Spleen (tissue), 11 donors: ENCODE measurements at regions not wholly inside any gene's neighbourhood (a gene's known extent, or its start where the extent isn't known, plus 50 kb on each side); places are given as distances from the start of the nearest gene placed in this dataset.

ENCODE experiments used
- DNase-seq: peaks from one replicate; pipeline ENCODE4 v3.0.0-alpha.2; 2020
- H3K27ac ChIP-seq, 8 donors: fragments of 200-600 bp; sonication (generic) in 7 of 8; 1 replicate in 4 of 8; 2 replicates in 4 of 8; pipeline versions ENCODE4 v1.5.0 to v1.8.0; 2016 to 2021; ENCODE audit warnings: inconsistent platforms in 4 of 8, mild to moderate bottlenecking in 4 of 8, moderate library complexity in 1 of 8
- H3K27me3 ChIP-seq, 7 donors: fragments of 200-600 bp; sonication (generic) in 6 of 7; replicated peaks in 1 of 7; 1 replicate in 4 of 7; 2 replicates in 3 of 7; pipeline versions ENCODE4 v1.5.0 to v1.8.0; 2016 to 2021; ENCODE audit warnings: inconsistent platforms in 3 of 7, mild to moderate bottlenecking in 1 of 7
- H3K36me3 ChIP-seq, 6 donors: fragments of 200-600 bp; sonication (generic) in 5 of 6; 1 replicate in 4 of 6; 2 replicates in 2 of 6; pipeline versions ENCODE4 v1.5.0 to v1.8.0; 2016 to 2021; ENCODE audit warnings: inconsistent platforms in 2 of 6
- H3K4me1 ChIP-seq, 6 donors: fragments of 200-600 bp; sonication (generic) in 5 of 6; 1 replicate in 3 of 6; 2 replicates in 3 of 6; pipeline versions ENCODE4 v1.5.0 to v1.8.0; 2016 to 2021; ENCODE audit warnings: inconsistent platforms in 3 of 6
- H3K4me3 ChIP-seq, 8 donors: fragments of 200-600 bp; sonication (generic) in 7 of 8; 1 replicate in 4 of 8; 2 replicates in 4 of 8; pipeline versions ENCODE4 v1.5.0 to v1.8.0; 2016 to 2021; ENCODE audit warnings: inconsistent platforms in 4 of 8, mild to moderate bottlenecking in 4 of 8, moderate library complexity in 2 of 8
- H3K9me3 ChIP-seq, 8 donors: fragments of 200-600 bp; sonication (generic) in 7 of 8; 1 replicate in 4 of 8; 2 replicates in 4 of 8; pipeline versions ENCODE4 v1.5.0 to v1.8.0; 2016 to 2021; ENCODE audit warnings: inconsistent platforms in 4 of 8
- POLR2A ChIP-seq, 3 donors: fragments of 450-650 bp; IDR thresholded peaks; one replicate each; pipeline ENCODE4 v1.5.1; 2017; ENCODE audit warnings: antibody characterized with exemption in 3 of 3, mild to moderate bottlenecking in 1 of 3
- POLR2AphosphoS5 ChIP-seq, 3 donors: sonication (generic); formaldehyde crosslinking; IDR thresholded peaks; one replicate each; pipeline ENCODE4 v1.5.1; 2017; ENCODE audit warnings: antibody characterized with exemption in 3 of 3
- WGBS, 5 donors: extraction: QIAGEN DNeasy Blood & Tissue Kit in 3 of 5; methylation state at CpG; one replicate each; pipeline versions ENCODE4 v1.1.5 to v1.1.7; 2013 to 2018; 5-methylcytosine and 5-hydroxymethylcytosine counted together
- intact Hi-C: fragments of 100-400 bp; cut with DNase I; formaldehyde crosslinking; loops from one replicate; pipeline ENCODE4 v1.15.0; 2023; ENCODE audit warnings: low total_unique reads
- TF ChIP-seq, protein P1 (sequence below), 11 experiments: fragments of 200-600 bp in 7 of 11; fragments of 450-650 bp in 4 of 11; sonication (generic) in 4 of 11; IDR thresholded peaks in 8 of 11; conservative IDR thresholded peaks in 3 of 11; 1 replicate in 7 of 11; 2 replicates in 4 of 11; pipeline versions ENCODE4 v1.4.0 to v1.8.0; 2016 to 2021; ENCODE audit warnings: antibody characterized with exemption in 11 of 11, inconsistent platforms in 4 of 11, mild to moderate bottlenecking in 1 of 11
- donor health status: healthy with polysubstance abuse.
- donor health status: DM: no; HTN: no; CAD: no; lungs with moderate emphysema.
- donor health status: DM: no; HTN: no; CAD: no.
- donor health status: Bipolar disorder and iron deficiency.
- donor health status: healthy.
- donor health status: DM: no; HTN: no; CAD: no.
- donor health status: DM: yes; HTN: yes; CAD: no.

DNA sequence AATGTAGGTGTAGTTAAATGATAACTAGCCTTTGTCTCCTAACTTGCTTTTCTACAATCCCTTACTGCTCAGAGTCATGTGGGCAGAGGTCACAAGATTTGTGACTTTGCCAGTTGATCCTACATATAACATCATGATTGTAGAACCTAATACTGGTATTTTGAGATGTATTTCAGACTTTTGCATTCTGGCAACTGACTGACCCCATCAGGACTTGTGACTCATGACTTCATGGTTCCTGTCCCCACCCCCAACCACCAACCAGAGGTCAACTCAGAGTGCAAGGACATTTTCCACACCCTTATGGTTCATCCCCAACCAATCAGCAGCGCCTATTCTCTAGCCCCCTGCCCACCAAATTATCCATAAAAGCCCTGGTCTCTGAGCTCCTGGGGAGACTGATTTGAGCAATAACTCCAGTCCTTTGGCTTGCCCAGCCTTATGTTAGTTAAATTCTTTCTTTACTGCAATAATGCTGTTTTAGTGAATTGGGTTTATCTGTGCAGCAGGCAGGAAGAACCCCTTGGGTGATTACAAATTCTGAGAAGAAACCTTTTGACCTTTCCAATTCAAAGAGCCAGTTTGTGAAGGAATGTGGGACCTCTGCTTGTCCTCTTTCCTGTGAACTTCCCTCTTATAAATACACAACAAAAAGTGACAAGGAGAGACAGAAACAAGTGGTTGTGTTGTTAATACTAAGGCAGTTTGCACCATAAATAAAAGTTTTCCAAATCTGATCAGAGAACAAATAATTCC, 588.7 kb downstream of the UTRN start:
- no peak for DNase-seq
- Histone ChIP-seq H3K9me3 (peaks cover 0 to 7% (median 0%) of the 10 kb centered on the region in 8 donors), H3K27me3 (peaks cover 0 to 8% (median 0%) of the 10 kb centered on the region in 7 donors), H3K27ac (no peak overlapping the region), H3K36me3 (no peaks in the 10 kb centered on the region), H3K4me3 (no peak overlapping the region), H3K4me1 (no peaks in the 10 kb centered on the region)
- 63 to 88% (median 81%) methylated on average over 1 of the region's 1 CpG for WGBS, 5 donors
- TF ChIP-seq, protein P1, sequence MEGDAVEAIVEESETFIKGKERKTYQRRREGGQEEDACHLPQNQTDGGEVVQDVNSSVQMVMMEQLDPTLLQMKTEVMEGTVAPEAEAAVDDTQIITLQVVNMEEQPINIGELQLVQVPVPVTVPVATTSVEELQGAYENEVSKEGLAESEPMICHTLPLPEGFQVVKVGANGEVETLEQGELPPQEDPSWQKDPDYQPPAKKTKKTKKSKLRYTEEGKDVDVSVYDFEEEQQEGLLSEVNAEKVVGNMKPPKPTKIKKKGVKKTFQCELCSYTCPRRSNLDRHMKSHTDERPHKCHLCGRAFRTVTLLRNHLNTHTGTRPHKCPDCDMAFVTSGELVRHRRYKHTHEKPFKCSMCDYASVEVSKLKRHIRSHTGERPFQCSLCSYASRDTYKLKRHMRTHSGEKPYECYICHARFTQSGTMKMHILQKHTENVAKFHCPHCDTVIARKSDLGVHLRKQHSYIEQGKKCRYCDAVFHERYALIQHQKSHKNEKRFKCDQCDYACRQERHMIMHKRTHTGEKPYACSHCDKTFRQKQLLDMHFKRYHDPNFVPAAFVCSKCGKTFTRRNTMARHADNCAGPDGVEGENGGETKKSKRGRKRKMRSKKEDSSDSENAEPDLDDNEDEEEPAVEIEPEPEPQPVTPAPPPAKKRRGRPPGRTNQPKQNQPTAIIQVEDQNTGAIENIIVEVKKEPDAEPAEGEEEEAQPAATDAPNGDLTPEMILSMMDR (IDR thresholded peaks at IDR 0.05 in 8 of 11, conservative IDR thresholded peaks at IDR 0.05 in 3 of 11), result no peak
- TF ChIP-seq POLR2AphosphoS5 (IDR thresholded peaks at IDR 0.05) (no peak), POLR2A (IDR thresholded peaks at IDR 0.05) (no peak)
- intact Hi-C loops, result no loop called here

DNA sequence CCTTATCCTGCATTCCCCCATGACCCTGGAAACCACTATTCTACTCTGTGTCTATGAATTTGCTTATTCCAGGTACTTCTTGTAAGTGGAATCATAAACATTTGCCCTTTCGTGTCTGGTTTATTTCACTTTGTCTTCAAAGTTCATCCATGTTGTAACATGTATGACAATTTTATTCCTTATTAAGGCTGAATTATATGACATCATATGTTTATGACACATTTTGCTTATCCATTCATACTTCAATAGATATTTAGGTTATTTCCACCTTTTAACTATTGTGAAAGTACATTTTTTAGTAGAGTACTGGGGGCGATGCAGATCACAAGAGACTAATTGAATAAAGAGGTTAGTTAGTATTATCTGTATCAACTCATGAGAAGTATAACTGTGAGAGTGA, 591.6 kb downstream of the UTRN start:
- peaks cover 0 to 7% (median 0%) of the 10 kb centered on the region in 8 donors for H3K9me3 ChIP-seq
- no peaks in the 10 kb centered on the region for H3K36me3 ChIP-seq
- H3K27me3 ChIP-seq, result peaks cover 0 to 13% (median 0%) of the 10 kb centered on the region in 7 donors
- no peak overlapping the region for H3K4me3 ChIP-seq
- DNase-seq, result no peak
- TF ChIP-seq, protein P1 (IDR thresholded peaks at IDR 0.05 in 8 of 11, conservative IDR thresholded peaks at IDR 0.05 in 3 of 11), result no peak
- TF ChIP-seq POLR2A (IDR thresholded peaks at IDR 0.05) (no peak), POLR2AphosphoS5 (IDR thresholded peaks at IDR 0.05) (no peak)
- WGBS, 5 donors, result 91 to 97% (median 93%) methylated on average over 2 of the region's 2 CpGs
- no peak overlapping the region for H3K27ac ChIP-seq
- no peaks in the 10 kb centered on the region for H3K4me1 ChIP-seq
- intact Hi-C loops, result no loop called here

DNA sequence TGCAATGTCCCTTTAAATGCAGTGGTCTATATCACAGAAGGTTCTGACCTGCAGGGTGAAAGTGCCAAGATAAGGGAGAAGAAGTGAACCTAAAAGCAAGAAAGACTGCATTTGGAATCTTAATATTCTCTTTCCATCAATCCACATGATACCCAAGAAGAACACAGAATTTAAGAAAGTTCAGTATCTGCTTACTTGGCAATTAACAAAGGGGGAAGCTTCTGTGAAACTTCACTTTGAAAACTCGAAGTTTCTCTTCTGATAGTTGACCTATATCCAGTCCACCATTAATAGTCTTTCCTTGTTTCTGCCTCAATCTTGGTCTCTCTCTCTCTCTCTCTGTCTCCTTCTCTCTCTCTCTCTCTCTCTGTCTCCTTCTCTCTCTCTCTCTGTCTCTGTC, 592.0 kb downstream of the UTRN start:
- Histone ChIP-seq H3K4me1 (no peaks in the 10 kb centered on the region), H3K9me3 (peaks cover 0 to 7% (median 0%) of the 10 kb centered on the region in 8 donors), H3K4me3 (no peak overlapping the region), H3K27me3 (peaks cover 0 to 13% (median 0%) of the 10 kb centered on the region in 7 donors), H3K27ac (no peak overlapping the region), H3K36me3 (no peaks in the 10 kb centered on the region)
- intact Hi-C loops, result no loop called here
- 43 to 75% (median 65%) methylated on average over 1 of the region's 1 CpG for WGBS, 5 donors
- DNase-seq, result no peak
- TF ChIP-seq POLR2AphosphoS5 (IDR thresholded peaks at IDR 0.05) (no peak), POLR2A (IDR thresholded peaks at IDR 0.05) (no peak)
- TF ChIP-seq, protein P1 (IDR thresholded peaks at IDR 0.05 in 8 of 11, conservative IDR thresholded peaks at IDR 0.05 in 3 of 11), result no peak

GRCh38 chr6:144878577-144878976, 593.4 kb downstream of the UTRN start:
- Histone ChIP-seq H3K9me3 (peaks cover 0 to 5% (median 0%) of the 10 kb centered on the region in 8 donors), H3K4me1 (no peaks in the 10 kb centered on the region), H3K4me3 (no peak overlapping the region), H3K27me3 (peaks cover 0 to 13% (median 0%) of the 10 kb centered on the region in 7 donors), H3K27ac (no peak overlapping the region), H3K36me3 (no peaks in the 10 kb centered on the region)
- intact Hi-C loops, result no loop called here
- DNase-seq, result no peak
- WGBS, 5 donors, result 70 to 93% (median 83%) methylated on average over 5 of the region's 5 CpGs
- TF ChIP-seq, protein P1 (IDR thresholded peaks at IDR 0.05 in 8 of 11, conservative IDR thresholded peaks at IDR 0.05 in 3 of 11), result no peak
- TF ChIP-seq POLR2A (IDR thresholded peaks at IDR 0.05), result no peak
- TF ChIP-seq POLR2AphosphoS5 (IDR thresholded peaks at IDR 0.05), result no peak
